HUDEP-2 (cell line): ENCODE measurements at regions not wholly inside any gene's neighbourhood (a gene's known extent, or its start where the extent isn't known, plus 50 kb on each side); places are given as distances from the start of the nearest gene placed in this dataset.
"Not testable (repeated sequence)": the region's sequence is repeated elsewhere in the genome, so short reads cannot be mapped to it uniquely, and the experiment has no call there.

Source experiments
- DNase-seq, 76 experiments: peaks; one replicate each; lab custom pipeline; 2025; ENCODE audit not compliant: unreplicated experiment in 76 of 76; lab: John Stamatoyannopoulos, UW

DNA sequence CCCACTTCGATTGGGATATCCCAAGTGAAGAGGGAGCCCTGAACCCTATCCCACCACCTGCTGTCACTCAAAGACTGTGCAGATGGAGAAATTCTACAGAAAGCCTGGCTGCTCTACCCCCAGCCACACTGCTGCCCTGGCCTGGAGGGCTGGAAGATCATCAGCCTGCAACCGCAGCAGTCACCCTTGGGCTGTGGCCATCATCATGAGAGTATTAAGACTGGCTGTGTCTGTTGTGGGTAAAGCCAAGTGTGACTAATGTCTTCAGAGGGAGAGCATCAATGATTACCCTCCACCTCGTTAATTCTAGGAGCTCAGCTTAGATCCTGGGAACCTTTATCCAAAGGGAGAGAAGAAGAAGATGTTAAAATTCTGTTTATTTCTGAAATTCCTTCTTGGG is 221.5 kb downstream of the TFCP2L1 start:
- DNase-seq = no peak

DNA sequence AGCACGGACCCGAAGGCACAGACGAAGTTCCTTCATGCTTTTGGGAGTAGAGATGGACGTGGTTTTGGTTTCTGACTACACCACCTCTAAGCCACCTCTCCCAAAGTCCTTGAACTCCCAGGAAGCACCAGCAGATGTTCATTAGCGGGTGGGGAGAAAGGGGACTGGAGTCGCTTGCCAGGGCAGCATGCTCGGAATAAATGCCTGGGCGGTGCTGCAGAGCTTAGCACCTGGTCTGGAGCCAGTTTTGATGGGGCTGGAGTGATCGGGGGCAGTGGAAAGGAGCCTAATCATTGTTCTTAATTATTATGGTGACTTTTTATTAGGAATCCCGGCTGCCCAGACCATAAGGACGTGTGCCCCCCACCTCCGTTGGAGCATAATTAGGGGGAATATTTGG is 220.8 kb downstream of the TFCP2L1 start:
- no peak for DNase-seq

DNA sequence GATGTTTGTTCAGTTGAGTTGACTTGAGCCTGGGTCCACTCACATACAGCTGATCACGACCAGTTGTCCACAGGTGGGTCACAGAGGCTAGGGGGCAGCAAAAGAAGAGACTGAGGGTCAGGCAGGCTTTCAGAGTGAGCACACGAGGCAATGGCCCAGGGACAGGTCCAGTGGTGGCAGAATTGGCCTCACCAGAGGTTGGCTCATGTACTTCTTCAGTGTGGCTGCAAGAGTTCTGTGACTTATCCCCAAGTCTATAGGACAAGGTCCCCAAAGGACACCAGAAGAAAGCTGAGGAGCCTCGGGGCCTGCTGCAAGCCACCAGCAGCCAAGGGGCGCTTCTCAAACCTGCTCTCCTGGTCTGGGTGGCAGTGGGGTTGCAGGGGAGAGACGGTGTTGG is 219.8 kb downstream of the TFCP2L1 start:
- DNase-seq = no peak

DNA sequence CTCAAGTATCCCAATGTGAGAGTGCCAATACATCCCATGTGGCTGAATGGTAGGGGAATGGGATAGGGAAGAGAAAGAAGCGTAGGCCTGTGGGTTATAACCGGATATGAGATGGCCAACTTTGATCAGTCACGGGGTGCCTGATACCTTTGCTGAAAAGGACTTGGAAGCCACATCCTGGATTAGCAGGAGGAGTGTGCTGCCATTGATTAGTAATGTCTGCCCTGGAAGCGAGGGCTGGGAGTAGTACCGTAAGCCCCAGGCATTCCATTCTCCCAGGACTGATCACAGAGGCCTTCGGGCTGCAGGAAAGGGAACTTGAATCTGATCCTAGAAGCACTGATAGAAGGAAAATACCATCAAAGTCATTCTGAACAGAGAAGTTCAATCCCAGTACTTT is 218.5 kb downstream of the TFCP2L1 start:
- DNase-seq = no peak

DNA sequence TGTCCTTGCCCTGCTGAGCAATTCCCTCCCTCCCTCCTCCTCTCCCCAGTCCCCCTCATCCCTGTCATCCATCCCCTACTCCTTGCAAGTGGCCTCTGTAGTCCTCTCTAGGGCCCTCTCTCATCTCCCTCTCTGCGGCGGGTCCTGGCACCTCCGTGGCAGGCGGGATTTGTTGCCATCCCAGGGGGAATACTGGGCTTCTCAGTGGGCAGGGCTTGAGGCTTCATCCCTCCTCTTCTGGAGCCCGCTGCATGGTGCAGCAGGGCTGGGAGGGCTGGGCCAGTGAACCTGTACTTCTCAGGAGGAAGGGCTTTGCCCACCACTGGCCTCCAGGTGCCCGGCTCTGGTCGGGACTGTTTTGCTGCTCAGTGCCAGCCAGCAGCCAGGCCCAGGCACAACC is 216.2 kb downstream of the TFCP2L1 start:
- no peak for DNase-seq

DNA sequence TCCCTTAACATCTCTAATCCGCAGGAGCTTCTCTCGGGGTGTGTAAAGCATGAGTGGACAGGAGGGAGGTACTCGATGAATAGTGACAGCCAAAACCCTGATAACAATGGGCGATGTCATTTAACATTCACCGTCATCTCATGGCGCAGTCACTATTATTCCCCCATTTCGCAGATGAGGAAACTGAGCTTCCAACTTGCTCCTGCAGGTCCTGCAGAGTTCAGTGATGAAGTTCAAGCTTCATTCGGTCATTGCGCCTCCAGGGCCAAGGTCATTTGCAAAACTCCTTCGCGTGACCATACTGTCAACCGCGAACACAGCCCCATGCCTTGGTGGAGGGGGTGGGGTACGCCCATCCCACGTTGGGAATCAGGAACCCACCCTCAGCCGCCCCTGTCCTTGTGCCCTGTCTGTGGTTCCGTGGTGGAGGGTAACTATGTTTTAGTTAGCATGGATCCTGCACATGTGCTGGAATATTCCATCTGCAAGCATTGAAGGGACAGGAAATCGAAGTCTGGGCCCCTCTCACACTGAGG is 215.5 kb downstream of the TFCP2L1 start:
- DNase-seq = no peak

DNA sequence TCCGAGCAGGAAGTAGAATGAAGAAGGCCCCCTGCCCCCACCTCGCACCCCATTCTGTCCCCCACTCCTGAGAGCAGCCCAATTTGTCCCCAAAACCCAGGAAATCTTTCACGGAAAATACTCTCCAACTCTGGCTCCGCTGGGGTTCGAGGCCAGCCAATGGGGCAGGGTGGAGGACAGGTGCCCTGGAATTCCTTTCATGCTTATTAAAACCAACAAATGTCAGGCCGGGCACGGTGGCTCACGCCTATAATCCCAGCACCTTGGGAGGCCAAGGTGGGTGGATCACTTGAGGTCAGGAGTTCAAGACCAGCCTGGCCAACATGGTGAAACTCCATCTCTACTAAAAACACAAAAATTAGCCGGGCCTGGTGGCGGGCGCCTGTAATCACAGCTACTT is 214.9 kb downstream of the TFCP2L1 start:
- not testable (repeated sequence) for DNase-seq

DNA sequence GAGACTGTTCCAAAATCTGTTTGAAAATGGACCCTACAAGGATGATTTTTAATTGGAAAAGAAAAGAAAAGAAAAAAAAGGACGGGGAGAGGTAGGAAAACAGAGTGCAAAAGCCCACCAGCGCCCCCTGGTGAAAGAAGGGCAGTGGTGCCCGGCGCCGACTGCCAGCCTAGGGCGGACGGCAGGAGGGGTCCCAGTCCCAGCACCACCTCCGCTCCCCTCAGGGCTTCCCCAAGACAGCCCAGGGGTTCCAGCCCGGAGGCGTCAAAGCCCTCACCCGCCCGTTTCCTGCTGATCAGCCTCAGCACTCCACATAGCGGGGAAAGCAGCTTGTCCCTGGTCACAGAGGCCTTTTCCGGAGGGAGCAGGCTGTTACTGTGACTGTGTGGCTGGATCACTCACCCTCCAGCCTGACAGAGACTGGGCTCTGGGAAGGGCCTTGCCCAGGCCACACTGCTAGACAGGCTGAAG is 213.9 kb downstream of the TFCP2L1 start:
- DNase-seq = peak in 50 of 76 experiments; percentile 3 to 69 (median 34)

DNA sequence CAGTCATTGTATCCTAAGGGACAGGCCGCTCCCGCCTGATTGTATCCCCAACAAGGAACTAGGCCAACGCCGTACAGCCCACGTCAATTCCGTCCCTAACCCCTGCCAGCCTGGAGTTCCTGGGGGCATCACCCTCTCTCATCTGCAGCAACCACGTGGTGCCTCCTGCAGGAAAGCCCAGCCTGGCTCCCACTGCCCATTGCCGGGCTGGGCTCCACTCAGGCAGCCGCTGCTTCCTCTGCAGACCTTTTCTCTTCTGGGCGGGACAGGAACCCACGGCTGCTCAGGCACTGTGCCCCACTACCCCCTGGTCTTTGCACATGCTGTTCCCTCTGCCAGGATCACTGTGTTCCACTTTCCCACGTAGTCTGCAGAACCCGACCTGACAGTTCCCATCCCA is 212.2 kb downstream of the TFCP2L1 start:
- no peak for DNase-seq

DNA sequence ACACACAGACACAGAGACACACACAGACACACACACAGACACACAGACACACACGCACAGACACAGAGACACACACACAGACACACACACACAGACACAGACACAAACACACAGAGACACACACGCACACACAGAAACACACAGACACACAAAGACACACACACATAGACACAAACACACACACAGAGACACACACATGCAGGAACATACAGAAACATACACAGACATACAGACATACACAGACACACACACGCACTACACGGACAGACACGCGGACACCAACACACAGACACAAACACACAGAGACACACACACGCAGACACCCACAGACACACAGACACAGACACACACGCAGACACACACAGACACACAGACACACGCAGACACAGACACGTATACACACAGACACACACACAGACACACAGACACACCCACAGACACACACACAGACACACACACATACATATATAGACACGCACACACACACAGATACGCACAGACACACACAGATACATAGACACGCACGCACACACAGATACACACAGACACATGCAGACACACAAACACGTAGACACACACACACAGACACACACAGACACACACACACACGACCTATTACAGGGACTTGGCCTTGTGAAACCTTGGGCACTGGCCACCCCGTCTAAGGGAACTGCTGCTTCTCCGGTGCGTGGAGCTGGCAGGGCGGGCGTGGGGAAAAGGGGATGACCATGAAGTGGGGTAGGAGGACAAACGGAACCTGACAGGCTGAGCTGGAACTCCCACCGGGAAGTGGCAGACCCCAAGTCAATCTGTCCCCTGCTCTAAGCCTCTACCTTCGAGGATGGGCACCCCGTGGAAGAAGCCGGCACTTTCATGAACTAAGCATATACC is 211.4 kb downstream of the TFCP2L1 start:
- no peak for DNase-seq

DNA sequence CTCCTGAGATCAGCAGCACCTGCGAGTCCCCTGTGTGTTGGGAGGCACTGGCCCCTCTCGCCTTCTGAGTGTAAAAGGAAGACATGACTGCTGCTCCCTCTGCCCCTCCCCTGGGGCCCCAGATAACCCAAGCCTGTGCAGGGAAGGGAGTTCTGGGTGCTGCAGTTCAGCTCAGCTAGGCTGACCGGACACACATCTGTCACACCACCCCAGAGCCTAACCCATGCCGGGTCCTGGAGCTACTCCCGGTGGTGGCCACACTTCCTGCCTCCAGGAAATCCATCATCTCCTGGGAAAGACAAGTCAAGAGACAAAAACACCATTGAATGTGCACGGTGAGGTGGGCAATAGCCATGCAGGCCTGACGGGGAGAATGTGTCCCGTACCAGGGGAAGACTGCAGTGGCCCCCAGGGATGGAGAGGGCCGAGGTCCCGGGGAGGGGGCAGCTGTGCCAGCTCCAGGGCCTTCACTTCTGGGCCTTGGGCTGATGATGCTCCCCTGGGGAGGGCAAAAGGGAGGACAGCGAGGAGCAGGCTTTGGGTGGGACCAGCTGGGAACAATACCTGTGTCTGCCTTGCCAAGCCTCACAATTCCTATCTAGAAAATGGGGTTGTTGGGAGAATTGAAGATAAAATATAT is 210.6 kb downstream of the TFCP2L1 start:
- no peak for DNase-seq

DNA sequence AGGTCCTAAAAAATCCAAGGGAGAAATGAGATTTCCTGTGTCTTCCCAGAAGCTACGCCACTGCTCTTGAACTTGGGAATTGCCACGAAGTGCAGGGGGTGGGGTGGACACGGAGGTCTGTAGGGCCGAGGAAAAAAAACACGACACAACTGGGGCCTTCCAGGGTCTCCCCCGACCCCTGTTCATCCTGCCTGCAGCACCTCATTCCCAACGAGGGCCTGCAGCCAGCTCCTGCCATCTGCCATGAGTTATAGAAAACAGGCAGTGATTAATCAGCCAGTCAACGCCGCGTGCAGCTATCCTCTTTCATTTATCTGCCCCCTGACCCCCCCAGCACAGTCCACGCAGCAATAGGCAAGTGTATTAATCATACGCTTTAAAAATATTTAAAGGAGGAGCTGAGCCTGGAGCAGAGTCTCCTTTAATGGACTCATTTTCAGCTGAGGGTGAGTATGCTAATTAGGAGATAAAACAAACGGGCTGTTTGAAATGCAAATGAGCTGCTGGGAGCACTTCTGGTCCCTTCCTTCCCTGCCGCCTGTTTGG is 209.9 kb downstream of the TFCP2L1 start:
- peak in 69 of 76 experiments; percentile 7 to 92 (median 53) for DNase-seq

DNA sequence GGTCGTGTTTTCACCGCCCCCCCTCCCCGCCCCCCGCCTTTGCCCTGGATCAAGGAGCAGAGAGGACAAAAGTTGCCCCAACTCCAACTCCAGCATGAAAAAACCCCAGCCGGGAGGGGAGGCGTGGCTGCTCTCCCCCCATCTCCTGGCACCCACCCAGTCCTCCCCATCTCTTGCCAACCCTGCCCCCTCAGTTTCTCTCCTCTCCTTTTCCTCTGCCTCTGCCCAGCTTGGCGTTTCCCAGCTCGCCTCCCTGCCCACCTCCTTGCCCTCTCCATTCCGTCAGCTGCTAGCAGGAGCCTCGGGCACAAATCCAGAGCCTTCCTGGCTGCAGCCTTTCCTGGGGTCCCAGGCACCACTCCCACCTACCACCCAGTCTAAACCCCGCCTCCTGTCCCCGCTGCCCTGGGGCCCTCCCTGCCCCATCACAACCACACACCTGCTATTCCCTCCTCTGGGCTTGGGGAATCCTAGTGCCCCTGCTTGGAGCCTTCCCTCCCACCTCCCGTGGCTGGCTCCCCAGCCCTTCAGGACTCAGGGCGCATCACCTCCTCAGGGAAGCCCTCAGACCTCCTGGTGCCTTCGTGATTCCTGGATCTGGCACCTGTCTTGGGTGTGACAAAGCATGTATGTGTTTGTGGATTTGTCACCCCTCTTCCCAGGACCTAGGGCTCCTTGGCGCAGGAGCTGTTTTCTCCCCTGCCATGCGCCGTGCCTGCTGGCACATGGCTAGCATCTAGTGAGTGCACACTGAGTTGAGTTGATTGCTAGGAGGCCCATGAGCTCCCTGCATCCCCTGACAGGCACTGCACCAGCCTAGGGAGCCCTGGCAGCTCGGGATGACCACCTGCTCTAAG is 209.1 kb downstream of the TFCP2L1 start:
- DNase-seq = no peak

DNA sequence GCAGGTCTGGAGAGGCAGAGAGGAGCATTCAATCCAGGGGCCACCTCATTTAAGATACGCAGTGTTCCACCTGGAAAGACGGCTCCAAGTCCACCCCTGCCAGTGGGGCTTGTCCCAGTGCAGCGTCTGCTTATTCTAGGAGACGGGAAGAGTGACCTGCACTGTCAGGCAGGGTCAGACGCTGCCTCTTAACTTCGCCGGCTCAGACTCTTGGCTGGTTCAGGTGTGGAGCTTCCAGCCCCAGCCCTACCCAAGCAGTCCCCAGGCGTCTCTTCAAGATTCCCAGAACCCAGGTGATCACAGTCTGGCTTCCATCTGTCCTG is 208.5 kb downstream of the TFCP2L1 start:
- DNase-seq = no peak

DNA sequence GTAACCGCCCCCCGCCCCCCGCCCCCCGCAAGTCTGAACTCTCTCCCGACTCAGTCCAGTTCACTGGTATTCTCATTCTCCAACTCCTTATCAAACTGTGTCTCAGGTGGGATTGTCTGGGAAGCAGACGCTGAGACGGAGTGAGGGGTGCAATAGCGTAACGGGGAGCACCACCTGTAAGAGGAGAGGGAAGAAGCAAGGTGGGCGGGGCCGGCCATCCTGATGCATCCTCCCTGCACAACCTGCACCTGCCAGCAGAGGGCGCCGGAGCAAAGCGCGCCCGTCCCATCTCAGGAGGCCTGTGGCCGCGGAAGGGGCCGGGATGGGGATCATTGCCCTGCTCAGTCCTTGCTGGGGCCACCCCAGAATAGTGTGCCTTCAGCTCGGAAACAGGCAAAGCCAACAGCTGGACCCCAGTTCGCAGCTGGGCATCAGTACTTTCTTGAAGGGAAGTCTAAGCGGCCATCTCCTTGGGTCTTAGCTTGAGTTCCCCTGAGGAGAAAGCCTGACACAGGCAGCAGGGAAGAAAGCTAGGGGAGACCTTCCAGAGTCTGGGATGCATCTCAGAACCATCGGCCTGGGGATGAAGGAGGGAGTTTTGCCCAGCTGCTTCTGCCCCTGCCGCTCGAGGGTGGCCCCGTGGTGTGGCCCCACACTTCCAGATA is 208.0 kb downstream of the TFCP2L1 start:
- DNase-seq = peak in 63 of 76 experiments; percentile 1 to 75 (median 44)

DNA sequence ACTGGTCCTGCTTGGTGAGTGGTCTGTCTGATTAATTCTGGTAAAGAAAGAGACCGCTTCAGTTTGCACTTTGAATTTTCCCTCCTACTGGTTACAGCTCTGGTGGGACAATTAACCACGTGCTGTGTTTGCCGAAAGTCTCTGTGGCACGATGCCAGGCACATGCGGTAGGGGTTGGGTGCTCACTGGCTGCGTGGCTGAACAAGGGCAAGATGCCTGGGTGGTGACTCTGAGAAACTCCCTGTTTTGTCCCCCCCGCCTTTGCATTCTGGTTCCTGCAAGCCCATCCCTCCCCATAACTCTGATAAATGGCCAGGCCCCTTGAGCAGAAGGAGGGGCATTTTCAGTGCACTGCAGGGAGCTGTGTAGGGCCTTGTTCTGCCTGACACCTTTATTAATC is 206.1 kb downstream of the TFCP2L1 start:
- peak in 1 of 76 experiments; percentile 11 for DNase-seq

DNA sequence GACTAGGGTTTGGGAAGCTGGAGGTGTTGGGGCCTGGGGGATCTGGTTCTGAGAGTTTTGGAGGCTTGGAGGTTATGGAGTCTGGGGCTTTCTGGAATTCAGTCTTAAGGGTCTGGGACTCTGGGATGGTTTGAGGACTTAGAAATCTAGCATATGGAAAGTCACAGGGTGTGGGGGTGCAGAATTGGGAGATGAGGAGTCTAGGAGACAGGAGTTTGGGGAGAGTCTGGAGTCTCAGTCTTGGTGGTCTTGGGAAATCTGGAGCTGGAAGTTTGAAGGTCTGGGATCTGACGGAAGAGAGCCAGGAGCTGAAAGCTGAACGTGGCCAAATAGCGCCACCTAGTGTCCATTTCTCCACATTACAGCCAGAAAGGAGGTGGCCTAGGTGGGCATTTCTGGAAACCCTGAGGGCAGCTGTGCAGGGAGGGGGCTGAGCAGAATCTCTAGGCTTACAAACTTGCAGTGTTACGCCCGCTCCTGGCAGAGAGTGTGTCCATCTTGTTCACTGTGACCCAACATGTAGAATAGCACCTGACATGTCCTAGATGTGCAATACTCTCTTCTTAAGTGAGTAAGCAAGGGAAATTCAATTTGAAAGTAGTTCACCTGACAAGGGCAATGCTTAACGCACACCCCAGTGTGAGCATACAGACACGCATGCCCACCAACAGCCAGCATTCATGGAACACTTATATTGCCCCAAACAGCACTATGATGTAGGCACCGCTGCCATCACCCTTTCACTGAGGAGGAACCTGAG is 204.8 kb downstream of the TFCP2L1 start:
- peak in 36 of 76 experiments; percentile 4 to 56 (median 26) for DNase-seq

DNA sequence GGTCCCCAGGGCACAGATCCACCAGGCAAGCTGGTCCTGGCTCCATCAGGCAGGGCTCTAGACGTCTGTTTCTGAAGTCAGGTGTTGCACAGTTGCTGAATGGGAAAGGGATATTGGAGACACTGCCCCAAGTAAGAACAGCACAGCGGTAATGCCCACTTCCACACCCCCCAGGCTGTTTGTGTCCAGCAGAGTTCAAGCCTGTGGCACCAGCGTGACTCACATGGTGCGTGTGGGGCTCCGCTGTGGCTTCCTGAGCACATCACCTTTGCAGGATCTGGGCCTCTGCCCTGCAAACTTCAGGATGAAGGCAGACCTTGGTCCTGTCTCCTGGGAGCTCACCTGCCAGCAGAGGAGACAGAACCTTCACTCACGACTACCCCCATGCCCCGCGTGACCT is 203.3 kb downstream of the TFCP2L1 start:
- DNase-seq = no peak

DNA sequence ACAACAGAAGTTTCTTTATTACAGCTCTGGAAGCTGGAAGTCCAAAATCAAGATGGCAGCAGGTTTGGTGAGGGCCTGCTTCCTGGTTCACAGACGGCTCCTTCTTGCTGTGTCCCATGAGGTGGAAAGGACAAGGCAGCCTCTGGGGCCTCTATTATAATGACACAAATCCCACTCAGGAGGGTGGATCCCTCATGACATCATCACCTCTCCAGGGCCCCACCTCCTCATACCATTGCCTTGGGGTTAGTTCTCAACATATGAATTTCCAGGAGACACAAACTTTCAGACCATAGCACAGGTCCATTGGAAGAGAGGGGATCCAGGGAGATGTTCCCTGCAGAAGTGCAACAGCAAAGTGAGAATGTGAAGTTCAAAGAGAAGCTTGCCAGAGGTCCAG is 202.8 kb downstream of the TFCP2L1 start:
- no peak for DNase-seq
